B cell (primary cell): ENCODE measurements at regions not wholly inside any gene's neighbourhood (a gene's known extent, or its start where the extent isn't known, plus 50 kb on each side); places are given as distances from the start of the nearest gene placed in this dataset.

Source experiments
- ATAC-seq: fragments of 200-7000 bp; cut with Tn5 transposase; one replicate; pipeline ENCODE4 v1.10.0; 2021; ENCODE audit warnings: low read depth, mild to moderate bottlenecking, moderate number of reproducible peaks, moderate library complexity
- CTCF ChIA-PET: fragments of 350-600 bp; sonication (Branson Sonifier 250); formaldehyde crosslinking; loops from one replicate; lab custom pipeline; 2021; ENCODE audit warnings: antibody characterized with exemption, inconsistent platforms; lab: Charles Lee
- POLR2A ChIA-PET: fragments of 350-600 bp; sonication (Branson Sonifier 250); formaldehyde crosslinking; loops from one replicate; lab custom pipeline; 2021; ENCODE audit warnings: antibody characterized with exemption; lab: Charles Lee
- DNase-seq: peaks from one replicate; pipeline ENCODE4 v3.0.0; 2013
- H2AFZ ChIP-seq: 2 replicates; pipeline ENCODE4 v1.6.1; 2012; ENCODE audit warnings: mild to moderate bottlenecking, low read depth, low read length; ENCODE audit not compliant: insufficient read depth, poor library complexity, severe bottlenecking
- H3K27ac ChIP-seq, 2 donors: 1 replicate in 1 of 2; 2 replicates in 1 of 2; pipeline ENCODE4 v1.5.1; 2012 to 2013; ENCODE audit warnings: low read length in 2 of 2, mild to moderate bottlenecking in 2 of 2, moderate library complexity in 1 of 2
- H3K27me3 ChIP-seq, 4 experiments: fragments of 200-600 bp in 1 of 4; sonication (generic) in 1 of 4; replicated peaks in 1 of 4; 1 replicate in 2 of 4; 2 replicates in 2 of 4; pipeline versions ENCODE4 v1.6.1 to v1.7.0; 2013 to 2016; ENCODE audit warnings: low read length in 3 of 4, mild to moderate bottlenecking in 2 of 4, mixed read lengths in 1 of 4, moderate library complexity in 1 of 4; ENCODE audit not compliant: insufficient read depth in 4 of 4, control insufficient read depth in 3 of 4; ENCODE audit errors: control extremely low read depth in 1 of 4
- H3K36me3 ChIP-seq, 2 experiments: replicated peaks in 1 of 2; 1 replicate in 1 of 2; 2 replicates in 1 of 2; pipeline versions ENCODE4 v1.6.1 to v1.7.1; 2013; ENCODE audit warnings: low read length in 1 of 2; ENCODE audit not compliant: insufficient read depth in 2 of 2, control insufficient read depth in 1 of 2; ENCODE audit errors: control extremely low read depth in 1 of 2, extremely low read depth in 1 of 2
- H3K4me1 ChIP-seq, 2 donors: fragments of 200-600 bp in 1 of 2; sonication (generic) in 1 of 2; 1 replicate in 1 of 2; 2 replicates in 1 of 2; pipeline versions ENCODE4 v1.5.1 to v1.6.1; 2013 to 2017; ENCODE audit warnings: low read length in 2 of 2; ENCODE audit not compliant: control insufficient read depth in 2 of 2, insufficient read depth in 2 of 2
- H3K4me2 ChIP-seq: replicated peaks from 2 replicates; pipeline ENCODE3; 2012; ENCODE audit warnings: mild to moderate bottlenecking, low read depth, low read length; ENCODE audit not compliant: poor library complexity, severe bottlenecking
- H3K4me3 ChIP-seq, 5 experiments: fragments of 200-600 bp in 1 of 5; sonication (generic) in 1 of 5; 1 replicate in 3 of 5; 2 replicates in 2 of 5; pipeline versions ENCODE4 v1.5.1 to v1.7.0; 2011 to 2016; ENCODE audit warnings: low read length in 4 of 5, mild to moderate bottlenecking in 4 of 5, low read depth in 2 of 5, control low read depth in 1 of 5, moderate library complexity in 1 of 5; ENCODE audit not compliant: insufficient read depth in 1 of 5; ENCODE audit errors: control extremely low read depth in 1 of 5, extremely low read depth in 1 of 5
- H3K79me2 ChIP-seq: fragments of 200-600 bp; sonication (generic); one replicate; pipeline ENCODE4 v1.6.0; 2016; ENCODE audit warnings: low read length; ENCODE audit not compliant: control insufficient read depth, insufficient read depth
- H3K9ac ChIP-seq: fragments of 200-600 bp; sonication (generic); 2 replicates; pipeline ENCODE4 v1.6.1; 2017; ENCODE audit warnings: mild to moderate bottlenecking, low read length, moderate library complexity
- H3K9me3 ChIP-seq, 3 donors: one replicate each; pipeline versions ENCODE4 v1.6.1 to v1.7.1; 2013; ENCODE audit warnings: low read length in 2 of 3; ENCODE audit not compliant: control insufficient read depth in 2 of 3, insufficient read depth in 1 of 3; ENCODE audit errors: control extremely low read depth in 1 of 3
- H4K20me1 ChIP-seq: 2 replicates; pipeline ENCODE4 v1.6.0; 2012; ENCODE audit warnings: mild to moderate bottlenecking, low read length; ENCODE audit not compliant: insufficient read depth, control insufficient read depth, poor library complexity, severe bottlenecking
- H3K27ac Mint-ChIP-seq: one replicate; pipeline ENCODE4 v1.8.0; 2021; ENCODE audit warnings: mixed read lengths
- H3K27me3 Mint-ChIP-seq: one replicate; pipeline ENCODE4 v1.8.0; 2021; ENCODE audit warnings: mixed read lengths
- H3K4me1 Mint-ChIP-seq: one replicate; pipeline ENCODE4 v1.8.0; 2021; ENCODE audit warnings: mixed read lengths
- H3K4me3 Mint-ChIP-seq: one replicate; pipeline ENCODE4 v1.8.0; 2021; ENCODE audit warnings: mixed read lengths
- H3K9me3 Mint-ChIP-seq: one replicate; pipeline ENCODE4 v1.8.0; 2022; ENCODE audit warnings: mixed read lengths; ENCODE audit not compliant: insufficient read depth
- EZH2 ChIP-seq: IDR thresholded peaks from 2 replicates; pipeline ENCODE4 v1.6.1; 2012; ENCODE audit warnings: borderline replicate concordance, low read depth, mild to moderate bottlenecking, moderate library complexity, low read length; ENCODE audit not compliant: insufficient read depth, poor library complexity, severe bottlenecking
- WGBS: methylation state at CpG from one replicate; pipeline ENCODE4 v1.1.5; 2013; ENCODE audit warnings: missing lambda C conversion rate; ENCODE audit not compliant: insufficient coverage; 5-methylcytosine and 5-hydroxymethylcytosine counted together
- intact Hi-C: fragments of 100-400 bp; cut with micrococcal nuclease; formaldehyde crosslinking; loops from one replicate; pipeline ENCODE4 v1.10.0; 2022
- TF ChIP-seq, protein P1 (sequence below): fragments of 200-600 bp; IDR thresholded peaks from one replicate; pipeline ENCODE4 v1.8.0; 2022; ENCODE audit warnings: antibody characterized with exemption, mild to moderate bottlenecking

- H3K4me2 ChIP-seq, result no peak overlapping the region
- no peaks in the 10 kb centered on the region for H3K27me3 ChIP-seq
- no peak overlapping the region for H3K27ac ChIP-seq
- no peaks in the 10 kb centered on the region for H4K20me1 ChIP-seq
- H3K79me2 ChIP-seq, result no peaks in the 10 kb centered on the region
- 100% methylated on average over 2 of the region's 3 CpGs for WGBS
- no peak for ATAC-seq
- no peak overlapping the region for H3K4me3 ChIP-seq
- intact Hi-C loops, result no loop called here
- Mint-ChIP-seq H3K27me3 (no peaks in the 10 kb centered on the region), H3K4me3 (no peak overlapping the region), H3K27ac (no peak overlapping the region), H3K9me3 (peaks cover 4% of the 10 kb centered on the region), H3K4me1 (no peaks in the 10 kb centered on the region)
- H3K9ac ChIP-seq, result no peak overlapping the region
- no peaks in the 10 kb centered on the region for H3K36me3 ChIP-seq
- H2AFZ ChIP-seq, result no peak overlapping the region
- DNase-seq, result no peak
- no peaks in the 10 kb centered on the region for H3K4me1 ChIP-seq
- H3K9me3 ChIP-seq, result peaks cover 0 to 15% (median 0%) of the 10 kb centered on the region in 3 donors
- ChIA-PET CTCF (no interaction called here), POLR2A (no interaction called here)
- no peak for TF ChIP-seq EZH2
- TF ChIP-seq, protein P1, sequence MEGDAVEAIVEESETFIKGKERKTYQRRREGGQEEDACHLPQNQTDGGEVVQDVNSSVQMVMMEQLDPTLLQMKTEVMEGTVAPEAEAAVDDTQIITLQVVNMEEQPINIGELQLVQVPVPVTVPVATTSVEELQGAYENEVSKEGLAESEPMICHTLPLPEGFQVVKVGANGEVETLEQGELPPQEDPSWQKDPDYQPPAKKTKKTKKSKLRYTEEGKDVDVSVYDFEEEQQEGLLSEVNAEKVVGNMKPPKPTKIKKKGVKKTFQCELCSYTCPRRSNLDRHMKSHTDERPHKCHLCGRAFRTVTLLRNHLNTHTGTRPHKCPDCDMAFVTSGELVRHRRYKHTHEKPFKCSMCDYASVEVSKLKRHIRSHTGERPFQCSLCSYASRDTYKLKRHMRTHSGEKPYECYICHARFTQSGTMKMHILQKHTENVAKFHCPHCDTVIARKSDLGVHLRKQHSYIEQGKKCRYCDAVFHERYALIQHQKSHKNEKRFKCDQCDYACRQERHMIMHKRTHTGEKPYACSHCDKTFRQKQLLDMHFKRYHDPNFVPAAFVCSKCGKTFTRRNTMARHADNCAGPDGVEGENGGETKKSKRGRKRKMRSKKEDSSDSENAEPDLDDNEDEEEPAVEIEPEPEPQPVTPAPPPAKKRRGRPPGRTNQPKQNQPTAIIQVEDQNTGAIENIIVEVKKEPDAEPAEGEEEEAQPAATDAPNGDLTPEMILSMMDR, result no peak
These were observed 510.3 kb upstream of the CHAC2 start for GRCh38 chr2:53257287-53257686.

DNA sequence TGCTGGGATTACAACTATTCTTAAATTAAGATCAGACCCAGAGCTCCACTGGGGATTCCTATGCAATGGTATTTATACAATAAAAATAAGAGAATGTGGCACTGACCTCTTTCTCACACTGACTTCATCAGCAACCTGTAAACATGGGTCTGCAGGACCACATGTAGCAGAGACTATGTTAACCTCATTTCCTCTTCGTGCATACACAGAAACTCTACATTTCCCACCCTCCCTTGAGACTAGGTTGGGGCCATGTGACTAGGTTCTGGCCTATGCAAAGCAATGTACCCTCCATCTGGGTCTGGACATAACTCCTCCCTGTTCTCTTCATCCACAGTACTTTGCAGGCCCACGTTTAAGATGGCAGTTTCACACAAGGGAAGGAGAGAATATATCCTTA is 514.4 kb upstream of the CHAC2 start:
- Mint-ChIP-seq H3K4me3 (no peak overlapping the region), H3K27me3 (no peaks in the 10 kb centered on the region), H3K27ac (no peak overlapping the region), H3K4me1 (no peaks in the 10 kb centered on the region), H3K9me3 (no peaks in the 10 kb centered on the region)
- H2AFZ ChIP-seq, result no peak overlapping the region
- H3K9ac ChIP-seq, result no peak overlapping the region
- no peaks in the 10 kb centered on the region for H3K79me2 ChIP-seq
- WGBS, result no CpG with 5 or more reads among the region's 2 CpGs
- TF ChIP-seq EZH2, result no peak
- TF ChIP-seq, protein P1, result no peak
- intact Hi-C loops, result no loop called here
- H3K27ac ChIP-seq, result no peak overlapping the region
- H3K4me1 ChIP-seq, result no peaks in the 10 kb centered on the region
- H3K4me3 ChIP-seq, result no peak overlapping the region
- H4K20me1 ChIP-seq, result no peaks in the 10 kb centered on the region
- no peaks in the 10 kb centered on the region for H3K27me3 ChIP-seq
- ATAC-seq (no peak), DNase-seq (no peak)
- no peaks in the 10 kb centered on the region for H3K36me3 ChIP-seq
- POLR2A ChIA-PET, result no interaction called here
- CTCF ChIA-PET, result no interaction called here
- no peak overlapping the region for H3K4me2 ChIP-seq
- H3K9me3 ChIP-seq, result peaks cover 0 to 6% (median 0%) of the 10 kb centered on the region in 3 donors
